ENCODE measurements at regions not wholly inside any gene's neighbourhood (a gene's known extent, or its start where the extent isn't known, plus 50 kb on each side); places are given as distances from the start of the nearest gene placed in this dataset.

GRCh38 chr1:67572594-67573221, 112.3 kb upstream of the GADD45A start:
- TF ChIP-seq, protein P1, sequence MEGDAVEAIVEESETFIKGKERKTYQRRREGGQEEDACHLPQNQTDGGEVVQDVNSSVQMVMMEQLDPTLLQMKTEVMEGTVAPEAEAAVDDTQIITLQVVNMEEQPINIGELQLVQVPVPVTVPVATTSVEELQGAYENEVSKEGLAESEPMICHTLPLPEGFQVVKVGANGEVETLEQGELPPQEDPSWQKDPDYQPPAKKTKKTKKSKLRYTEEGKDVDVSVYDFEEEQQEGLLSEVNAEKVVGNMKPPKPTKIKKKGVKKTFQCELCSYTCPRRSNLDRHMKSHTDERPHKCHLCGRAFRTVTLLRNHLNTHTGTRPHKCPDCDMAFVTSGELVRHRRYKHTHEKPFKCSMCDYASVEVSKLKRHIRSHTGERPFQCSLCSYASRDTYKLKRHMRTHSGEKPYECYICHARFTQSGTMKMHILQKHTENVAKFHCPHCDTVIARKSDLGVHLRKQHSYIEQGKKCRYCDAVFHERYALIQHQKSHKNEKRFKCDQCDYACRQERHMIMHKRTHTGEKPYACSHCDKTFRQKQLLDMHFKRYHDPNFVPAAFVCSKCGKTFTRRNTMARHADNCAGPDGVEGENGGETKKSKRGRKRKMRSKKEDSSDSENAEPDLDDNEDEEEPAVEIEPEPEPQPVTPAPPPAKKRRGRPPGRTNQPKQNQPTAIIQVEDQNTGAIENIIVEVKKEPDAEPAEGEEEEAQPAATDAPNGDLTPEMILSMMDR (IDR thresholded peaks at IDR 0.05): no peak
- TF ChIP-seq ZFX (IDR thresholded peaks at IDR 0.05; ENCODE audit: borderline replicate concordance): no peak
- peak overlapping the region; percentile 65 for H3K27ac ChIP-seq

DNA sequence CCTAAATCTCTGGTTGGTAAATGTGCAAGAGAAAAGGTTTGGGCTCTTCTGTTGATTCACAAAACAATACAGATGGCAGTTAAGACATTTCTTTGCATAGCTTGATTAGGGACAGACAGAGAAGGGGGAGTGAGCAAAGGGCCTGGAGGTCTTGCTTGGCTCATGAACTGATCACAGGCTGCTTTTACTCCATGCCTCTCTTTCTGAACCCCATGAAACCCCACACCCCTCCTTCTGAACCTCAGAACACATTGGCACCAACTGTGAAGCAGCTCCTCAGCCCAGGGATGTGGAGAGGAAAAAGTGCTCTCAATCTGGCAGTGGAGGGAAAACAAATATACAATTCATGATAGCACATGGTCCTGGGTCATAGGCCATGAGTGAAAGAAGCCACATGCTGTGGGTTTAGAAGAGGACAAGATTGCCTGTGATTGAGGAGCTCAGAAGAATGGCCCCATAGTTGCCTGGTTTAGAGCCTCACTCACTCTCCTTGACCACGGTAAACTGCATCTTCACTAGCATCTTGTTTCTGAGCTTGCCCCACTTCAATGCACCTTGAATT, 111.6 kb upstream of the GADD45A start:
- peak overlapping the region; percentile 65 for H3K27ac ChIP-seq
- TF ChIP-seq, protein P1 (IDR thresholded peaks at IDR 0.05): no peak
- no peak for TF ChIP-seq ZFX (IDR thresholded peaks at IDR 0.05; ENCODE audit: borderline replicate concordance)

- TF ChIP-seq, protein P1 (IDR thresholded peaks at IDR 0.05): no peak
- TF ChIP-seq ZFX (IDR thresholded peaks at IDR 0.05; ENCODE audit: borderline replicate concordance): no peak
- H3K27ac ChIP-seq: no peak overlapping the region
Observed at GRCh38 chr1:67574221-67574620, 110.8 kb upstream of the GADD45A start.

GRCh38 chr1:67575861-67576260, 109.1 kb upstream of the GADD45A start:
- no peak for TF ChIP-seq ZFX (IDR thresholded peaks at IDR 0.05; ENCODE audit: borderline replicate concordance)
- TF ChIP-seq, protein P1 (IDR thresholded peaks at IDR 0.05): no peak
- no peak overlapping the region for H3K27ac ChIP-seq

DNA sequence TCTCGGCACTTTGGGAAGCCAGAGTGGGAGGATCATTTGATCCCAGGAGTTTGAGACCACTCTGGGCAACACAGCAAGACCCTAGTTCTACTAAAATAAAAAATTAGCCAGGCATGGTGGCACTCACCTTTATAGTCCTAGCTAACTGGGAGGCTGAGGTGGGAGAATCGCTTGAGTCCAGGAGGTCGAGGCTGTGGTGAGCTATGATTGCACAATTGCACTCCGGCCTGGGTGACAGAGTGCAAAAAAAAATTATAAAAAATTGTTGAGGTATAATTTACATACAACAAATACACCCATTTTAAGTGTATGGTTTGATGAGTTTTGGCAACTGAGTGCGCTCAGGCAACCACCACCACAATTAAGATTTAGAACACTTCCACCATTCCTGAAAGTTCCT, 108.5 kb upstream of the GADD45A start:
- H3K27ac ChIP-seq: no peak overlapping the region
- TF ChIP-seq ZFX (IDR thresholded peaks at IDR 0.05; ENCODE audit: borderline replicate concordance): no peak

GRCh38 chr1:67577646-67578045, 107.4 kb upstream of the GADD45A start:
- TF ChIP-seq, protein P1 (IDR thresholded peaks at IDR 0.05): no peak
- TF ChIP-seq ZFX (IDR thresholded peaks at IDR 0.05; ENCODE audit: borderline replicate concordance): no peak
- H3K27ac ChIP-seq: no peak overlapping the region

- TF ChIP-seq, protein P1 (IDR thresholded peaks at IDR 0.05): no peak
- TF ChIP-seq ZFX (IDR thresholded peaks at IDR 0.05; ENCODE audit: borderline replicate concordance): no peak
- no peak overlapping the region for H3K27ac ChIP-seq
Observed at GRCh38 chr1:67578397-67579020, 106.5 kb upstream of the GADD45A start.
